Keratinocyte (primary cell): ENCODE measurements at regions not wholly inside any gene's neighbourhood (a gene's known extent, or its start where the extent isn't known, plus 50 kb on each side); places are given as distances from the start of the nearest gene placed in this dataset.
A peak's percentile ranks its signal among the peaks of the same experiment; 100 is the strongest.

ENCODE experiments used
- DNase-seq: peaks from one replicate; pipeline ENCODE4 v3.0.0-alpha.2; 2011; ENCODE audit warnings: low read depth, missing footprints, low spot score
- FAIRE-seq: peaks from 2 replicates; lab custom pipeline; 2011; peaks lifted over from hg19 to GRCh38; lab: Jason Lieb, UNC
- H2AFZ ChIP-seq: 2 replicates; pipeline ENCODE4 v1.6.0; 2012; ENCODE audit warnings: low read length, control low read depth, inconsistent platforms; ENCODE audit not compliant: control insufficient read depth
- H3K27ac ChIP-seq: 2 replicates; pipeline ENCODE4 v1.5.1; 2011; ENCODE audit warnings: low read length; ENCODE audit not compliant: control insufficient read depth, insufficient read depth
- H3K27me3 ChIP-seq: 3 replicates; pipeline ENCODE4 v1.6.0; 2011; ENCODE audit warnings: low read length; ENCODE audit not compliant: control insufficient read depth, insufficient read depth; ENCODE audit errors: extremely low read depth
- H3K36me3 ChIP-seq, 2 experiments: 2 replicates in 1 of 2; 3 replicates in 1 of 2; pipeline ENCODE4 v1.5.1; 2011; ENCODE audit warnings: low read length in 2 of 2, mild to moderate bottlenecking in 1 of 2; ENCODE audit not compliant: control insufficient read depth in 2 of 2, insufficient read depth in 2 of 2; ENCODE audit errors: extremely low read depth in 1 of 2
- H3K4me1 ChIP-seq: 3 replicates; pipeline ENCODE4 v1.5.1; 2011; ENCODE audit warnings: low read length; ENCODE audit not compliant: control insufficient read depth, insufficient read depth; ENCODE audit errors: extremely low read depth
- H3K4me2 ChIP-seq: 3 replicates; pipeline ENCODE4 v1.6.0; 2011; ENCODE audit warnings: low read depth, low read length; ENCODE audit not compliant: control insufficient read depth, insufficient read depth; ENCODE audit errors: extremely low read depth
- H3K4me3 ChIP-seq, 3 experiments: fragments of 200-600 bp in 1 of 3; sonication (generic) in 1 of 3; 2 replicates in 2 of 3; 3 replicates in 1 of 3; pipeline ENCODE4 v1.5.1; 2011 to 2016; ENCODE audit warnings: low read length in 3 of 3, mild to moderate bottlenecking in 3 of 3, control low read depth in 2 of 3, inconsistent platforms in 1 of 3, low read depth in 1 of 3, mixed read lengths in 1 of 3, mixed run types in 1 of 3, moderate library complexity in 1 of 3; ENCODE audit not compliant: control insufficient read depth in 2 of 3, insufficient read depth in 2 of 3; ENCODE audit errors: extremely low read depth in 1 of 3
- H3K79me2 ChIP-seq: 2 replicates; pipeline ENCODE4 v1.6.0; 2012; ENCODE audit warnings: low read length; ENCODE audit not compliant: control insufficient read depth, insufficient read depth
- H3K9ac ChIP-seq: 3 replicates; pipeline ENCODE4 v1.6.0; 2011; ENCODE audit warnings: low read length; ENCODE audit not compliant: control insufficient read depth, insufficient read depth; ENCODE audit errors: extremely low read depth
- H3K9me1 ChIP-seq: 3 replicates; pipeline ENCODE4 v1.6.0; 2011; ENCODE audit warnings: low read length; ENCODE audit not compliant: control insufficient read depth, insufficient read depth; ENCODE audit errors: extremely low read depth
- H3K9me3 ChIP-seq: 2 replicates; pipeline ENCODE4 v1.5.1; 2012; ENCODE audit warnings: low read depth, low read length; ENCODE audit not compliant: control insufficient read depth
- H4K20me1 ChIP-seq: 3 replicates; pipeline ENCODE4 v1.6.0; 2011; ENCODE audit warnings: low read length; ENCODE audit not compliant: control insufficient read depth, insufficient read depth; ENCODE audit errors: extremely low read depth
- EZH2 ChIP-seq: IDR thresholded peaks from one replicate; pipeline ENCODE4 v1.6.1; 2012; ENCODE audit warnings: inconsistent platforms, mild to moderate bottlenecking, low read length, moderate library complexity
- dilution Hi-C: fragments of 300-500 bp; cut with MboI; formaldehyde crosslinking; loops from one replicate; pipeline ENCODE4 v1.7.0; 2020; ENCODE audit warnings: low sequenced_read_pairs; ENCODE audit not compliant: extremely low pct_ligation_motif_present
- TF ChIP-seq, protein P1 (sequence below), 3 experiments: IDR thresholded peaks in 1 of 3; conservative IDR thresholded peaks in 1 of 3; optimal IDR thresholded peaks in 1 of 3; 2 replicates in 2 of 3; 3 replicates in 1 of 3; pipeline versions ENCODE3 to v1.5.1; 2011; ENCODE audit warnings: low read length in 3 of 3, mild to moderate bottlenecking in 3 of 3, moderate library complexity in 2 of 3, control low read depth in 1 of 3, inconsistent platforms in 1 of 3; ENCODE audit not compliant: insufficient read depth in 2 of 3; ENCODE audit errors: extremely low read depth in 1 of 3

DNA sequence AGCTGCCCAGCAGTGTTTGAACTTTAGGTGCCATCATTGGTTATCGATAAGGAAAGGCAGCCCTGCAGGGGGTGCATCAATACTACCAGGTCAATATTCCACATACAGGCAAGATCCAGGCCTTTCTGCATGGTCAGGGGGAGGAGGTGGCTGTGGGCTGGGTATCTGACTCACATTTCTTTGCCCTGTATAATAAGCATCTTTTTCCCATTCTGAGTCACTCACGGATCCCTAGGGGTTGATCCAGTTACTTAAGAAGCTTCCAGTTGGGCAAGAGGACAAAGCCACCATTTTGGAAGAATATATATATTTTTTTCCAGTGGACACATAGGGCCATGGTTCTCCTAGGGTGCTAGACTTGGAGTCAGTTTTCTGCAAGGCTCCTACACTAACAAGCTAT, 114.2 kb upstream of the HABP2 start:
- TF ChIP-seq, protein P1, sequence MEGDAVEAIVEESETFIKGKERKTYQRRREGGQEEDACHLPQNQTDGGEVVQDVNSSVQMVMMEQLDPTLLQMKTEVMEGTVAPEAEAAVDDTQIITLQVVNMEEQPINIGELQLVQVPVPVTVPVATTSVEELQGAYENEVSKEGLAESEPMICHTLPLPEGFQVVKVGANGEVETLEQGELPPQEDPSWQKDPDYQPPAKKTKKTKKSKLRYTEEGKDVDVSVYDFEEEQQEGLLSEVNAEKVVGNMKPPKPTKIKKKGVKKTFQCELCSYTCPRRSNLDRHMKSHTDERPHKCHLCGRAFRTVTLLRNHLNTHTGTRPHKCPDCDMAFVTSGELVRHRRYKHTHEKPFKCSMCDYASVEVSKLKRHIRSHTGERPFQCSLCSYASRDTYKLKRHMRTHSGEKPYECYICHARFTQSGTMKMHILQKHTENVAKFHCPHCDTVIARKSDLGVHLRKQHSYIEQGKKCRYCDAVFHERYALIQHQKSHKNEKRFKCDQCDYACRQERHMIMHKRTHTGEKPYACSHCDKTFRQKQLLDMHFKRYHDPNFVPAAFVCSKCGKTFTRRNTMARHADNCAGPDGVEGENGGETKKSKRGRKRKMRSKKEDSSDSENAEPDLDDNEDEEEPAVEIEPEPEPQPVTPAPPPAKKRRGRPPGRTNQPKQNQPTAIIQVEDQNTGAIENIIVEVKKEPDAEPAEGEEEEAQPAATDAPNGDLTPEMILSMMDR (optimal IDR thresholded peaks at IDR 0.05 in 1 of 3, IDR thresholded peaks at IDR 0.05 in 1 of 3, conservative IDR thresholded peaks at IDR 0.05 in 1 of 3; ENCODE audit: extremely low read depth in 1 of 3, insufficient read depth in 2 of 3, low read length in 3 of 3), result no peak
- no peak for TF ChIP-seq EZH2
- FAIRE-seq, result no peak
- no peak for DNase-seq

DNA sequence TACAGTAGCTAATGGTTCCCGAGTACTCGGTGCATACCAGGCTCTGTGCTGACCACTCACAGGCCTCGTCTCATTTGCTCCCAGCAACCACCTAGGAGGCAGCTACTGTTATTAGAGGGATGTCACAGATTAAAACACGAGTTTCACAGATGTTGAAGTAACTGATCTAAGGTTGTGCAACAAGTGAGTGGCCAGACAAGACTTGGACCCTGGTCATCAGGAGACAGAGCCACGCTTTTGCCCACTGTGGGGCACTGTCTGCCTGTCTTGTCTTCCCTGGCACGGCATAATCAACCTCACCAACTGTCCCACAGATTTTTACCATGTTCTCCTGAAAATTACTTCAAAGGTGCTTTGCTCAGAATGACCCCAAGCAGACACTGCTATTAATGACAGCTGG, 111.6 kb upstream of the HABP2 start:
- no peak for FAIRE-seq
- Histone ChIP-seq H3K9ac (no peak overlapping the region), H3K4me2 (no peak overlapping the region), H3K36me3 (no peaks in the 10 kb centered on the region), H3K9me3 (no peaks in the 10 kb centered on the region), H3K4me1 (no peaks in the 10 kb centered on the region), H3K27ac (no peak overlapping the region), H4K20me1 (no peaks in the 10 kb centered on the region), H2AFZ (no peak overlapping the region), H3K27me3 (no peaks in the 10 kb centered on the region), H3K9me1 (no peaks in the 10 kb centered on the region), H3K4me3 (no peak overlapping the region), H3K79me2 (no peaks in the 10 kb centered on the region)
- dilution Hi-C loops, result no loop called here
- no peak for DNase-seq
- no peak for TF ChIP-seq EZH2
- TF ChIP-seq, protein P1 (optimal IDR thresholded peaks at IDR 0.05 in 1 of 3, IDR thresholded peaks at IDR 0.05 in 1 of 3, conservative IDR thresholded peaks at IDR 0.05 in 1 of 3; ENCODE audit: extremely low read depth in 1 of 3, insufficient read depth in 2 of 3, low read length in 3 of 3), result peak in 1 of 3 experiments; percentile 24

More for the DNA sequence above, 114.2 kb upstream of the HABP2 start:
- Histone ChIP-seq H3K36me3 (no peaks in the 10 kb centered on the region), H3K9me1 (no peaks in the 10 kb centered on the region), H3K27ac (no peak overlapping the region), H3K9me3 (no peaks in the 10 kb centered on the region), H4K20me1 (no peaks in the 10 kb centered on the region), H3K4me3 (no peak overlapping the region), H3K27me3 (no peaks in the 10 kb centered on the region), H3K79me2 (no peaks in the 10 kb centered on the region), H3K9ac (no peak overlapping the region), H2AFZ (no peak overlapping the region), H3K4me1 (no peaks in the 10 kb centered on the region), H3K4me2 (no peak overlapping the region)
- dilution Hi-C loops, result no loop called here
